ENCODE measurements at regions not wholly inside any gene's neighbourhood (a gene's known extent, or its start where the extent isn't known, plus 50 kb on each side); places are given as distances from the start of the nearest gene placed in this dataset.

GRCh38 chr16:8305201-8305600 is 285.1 kb downstream of the TMEM114 start:
- TF ChIP-seq, protein P1, sequence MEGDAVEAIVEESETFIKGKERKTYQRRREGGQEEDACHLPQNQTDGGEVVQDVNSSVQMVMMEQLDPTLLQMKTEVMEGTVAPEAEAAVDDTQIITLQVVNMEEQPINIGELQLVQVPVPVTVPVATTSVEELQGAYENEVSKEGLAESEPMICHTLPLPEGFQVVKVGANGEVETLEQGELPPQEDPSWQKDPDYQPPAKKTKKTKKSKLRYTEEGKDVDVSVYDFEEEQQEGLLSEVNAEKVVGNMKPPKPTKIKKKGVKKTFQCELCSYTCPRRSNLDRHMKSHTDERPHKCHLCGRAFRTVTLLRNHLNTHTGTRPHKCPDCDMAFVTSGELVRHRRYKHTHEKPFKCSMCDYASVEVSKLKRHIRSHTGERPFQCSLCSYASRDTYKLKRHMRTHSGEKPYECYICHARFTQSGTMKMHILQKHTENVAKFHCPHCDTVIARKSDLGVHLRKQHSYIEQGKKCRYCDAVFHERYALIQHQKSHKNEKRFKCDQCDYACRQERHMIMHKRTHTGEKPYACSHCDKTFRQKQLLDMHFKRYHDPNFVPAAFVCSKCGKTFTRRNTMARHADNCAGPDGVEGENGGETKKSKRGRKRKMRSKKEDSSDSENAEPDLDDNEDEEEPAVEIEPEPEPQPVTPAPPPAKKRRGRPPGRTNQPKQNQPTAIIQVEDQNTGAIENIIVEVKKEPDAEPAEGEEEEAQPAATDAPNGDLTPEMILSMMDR (IDR thresholded peaks at IDR 0.05; ENCODE audit: poor library complexity, severe bottlenecking): no peak
- Histone ChIP-seq H3K4me1 (ENCODE audit: insufficient read depth, poor library complexity, severe bottlenecking) (no peaks in the 10 kb centered on the region), H3K27ac (ENCODE audit: poor library complexity, severe bottlenecking) (no peak overlapping the region), H3K27me3 (ENCODE audit: insufficient read depth, poor library complexity, severe bottlenecking) (no peaks in the 10 kb centered on the region), H3K4me3 (ENCODE audit: severe bottlenecking) (no peak overlapping the region), H3K36me3 (ENCODE audit: low read depth) (no peaks in the 10 kb centered on the region), H3K9me3 (ENCODE audit: severe bottlenecking) (no peaks in the 10 kb centered on the region)
- DNase-seq (ENCODE audit: low spot score) (no peak), ATAC-seq (ENCODE audit: low read depth) (no peak)

DNA sequence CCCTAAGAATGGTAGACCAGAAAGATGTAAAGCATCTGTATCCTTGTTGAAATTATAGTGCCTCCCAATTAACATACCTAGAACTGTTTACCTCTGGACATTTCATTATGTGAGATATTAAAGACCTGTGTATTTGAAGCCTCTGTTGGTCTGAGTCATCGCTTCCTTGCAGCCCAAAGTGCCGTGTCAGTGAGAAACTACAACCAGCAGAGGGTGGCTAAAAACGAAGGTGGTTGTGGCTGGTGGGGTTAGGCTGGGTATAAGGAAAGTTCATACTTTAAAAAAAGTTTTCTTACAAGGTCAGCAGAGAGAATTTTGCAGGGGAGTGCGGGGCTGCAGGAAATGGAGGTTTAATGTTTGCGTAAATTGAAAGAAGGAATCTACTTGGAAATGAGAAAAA is 290.7 kb downstream of the TMEM114 start:
- TF ChIP-seq, protein P1 (IDR thresholded peaks at IDR 0.05; ENCODE audit: poor library complexity, severe bottlenecking): no peak
- H3K4me3 ChIP-seq (ENCODE audit: severe bottlenecking): no peak overlapping the region
- H3K4me1 ChIP-seq (ENCODE audit: insufficient read depth, poor library complexity, severe bottlenecking): no peaks in the 10 kb centered on the region
- ATAC-seq (ENCODE audit: low read depth) (no peak), DNase-seq (ENCODE audit: low spot score) (no peak)
- no peaks in the 10 kb centered on the region for H3K27me3 ChIP-seq (ENCODE audit: insufficient read depth, poor library complexity, severe bottlenecking)
- H3K27ac ChIP-seq (ENCODE audit: poor library complexity, severe bottlenecking): no peak overlapping the region
- no peaks in the 10 kb centered on the region for H3K36me3 ChIP-seq (ENCODE audit: low read depth)
- H3K9me3 ChIP-seq (ENCODE audit: severe bottlenecking): no peaks in the 10 kb centered on the region

GRCh38 chr16:8295513-8296237 is 294.6 kb downstream of the TMEM114 start:
- H3K4me1 ChIP-seq (ENCODE audit: insufficient read depth, poor library complexity, severe bottlenecking): no peaks in the 10 kb centered on the region
- H3K27me3 ChIP-seq (ENCODE audit: insufficient read depth, poor library complexity, severe bottlenecking): no peaks in the 10 kb centered on the region
- ATAC-seq (ENCODE audit: low read depth) (no peak), DNase-seq (ENCODE audit: low spot score) (no peak)
- TF ChIP-seq, protein P1 (IDR thresholded peaks at IDR 0.05; ENCODE audit: poor library complexity, severe bottlenecking): no peak
- no peak overlapping the region for H3K4me3 ChIP-seq (ENCODE audit: severe bottlenecking)
- H3K36me3 ChIP-seq (ENCODE audit: low read depth): no peaks in the 10 kb centered on the region
- H3K9me3 ChIP-seq (ENCODE audit: severe bottlenecking): no peaks in the 10 kb centered on the region
- H3K27ac ChIP-seq (ENCODE audit: poor library complexity, severe bottlenecking): no peak overlapping the region

- Histone ChIP-seq H3K27ac (ENCODE audit: poor library complexity, severe bottlenecking) (no peak overlapping the region), H3K4me1 (ENCODE audit: insufficient read depth, poor library complexity, severe bottlenecking) (no peaks in the 10 kb centered on the region), H3K36me3 (ENCODE audit: low read depth) (no peaks in the 10 kb centered on the region), H3K4me3 (ENCODE audit: severe bottlenecking) (no peak overlapping the region), H3K9me3 (ENCODE audit: severe bottlenecking) (no peaks in the 10 kb centered on the region), H3K27me3 (ENCODE audit: insufficient read depth, poor library complexity, severe bottlenecking) (no peaks in the 10 kb centered on the region)
- TF ChIP-seq, protein P1 (IDR thresholded peaks at IDR 0.05; ENCODE audit: poor library complexity, severe bottlenecking): no peak
- DNase-seq (ENCODE audit: low spot score) (no peak), ATAC-seq (ENCODE audit: low read depth) (no peak)
Measured at GRCh38 chr16:8293413-8293812, 296.9 kb downstream of the TMEM114 start.

GRCh38 chr16:8292271-8292670 is 298.0 kb downstream of the TMEM114 start:
- H3K36me3 ChIP-seq (ENCODE audit: low read depth): no peaks in the 10 kb centered on the region
- no peaks in the 10 kb centered on the region for H3K9me3 ChIP-seq (ENCODE audit: severe bottlenecking)
- ATAC-seq (ENCODE audit: low read depth): no peak
- no peak overlapping the region for H3K4me3 ChIP-seq (ENCODE audit: severe bottlenecking)
- H3K27ac ChIP-seq (ENCODE audit: poor library complexity, severe bottlenecking): no peak overlapping the region
- TF ChIP-seq, protein P1 (IDR thresholded peaks at IDR 0.05; ENCODE audit: poor library complexity, severe bottlenecking): no peak
- no peak for DNase-seq (ENCODE audit: low spot score)
- no peaks in the 10 kb centered on the region for H3K27me3 ChIP-seq (ENCODE audit: insufficient read depth, poor library complexity, severe bottlenecking)
- no peaks in the 10 kb centered on the region for H3K4me1 ChIP-seq (ENCODE audit: insufficient read depth, poor library complexity, severe bottlenecking)

All from RWPE2 (cell line).